Activated naive CD8-positive, alpha-beta T cell (primary cell): ENCODE measurements at regions not wholly inside any gene's neighbourhood (a gene's known extent, or its start where the extent isn't known, plus 50 kb on each side); places are given as distances from the start of the nearest gene placed in this dataset.

Experiments
- H3K27ac Mint-ChIP-seq: one replicate; pipeline ENCODE4 v1.8.0; 2021; ENCODE audit warnings: mixed read lengths
- H3K27me3 Mint-ChIP-seq: one replicate; pipeline ENCODE4 v1.8.0; 2021; ENCODE audit warnings: mixed read lengths
- H3K36me3 Mint-ChIP-seq: one replicate; pipeline ENCODE4 v1.8.0; 2021; ENCODE audit warnings: mixed read lengths
- H3K4me1 Mint-ChIP-seq: one replicate; pipeline ENCODE4 v1.8.0; 2021; ENCODE audit warnings: low read depth, mixed read lengths
- H3K4me3 Mint-ChIP-seq: one replicate; pipeline ENCODE4 v1.8.0; 2021; ENCODE audit warnings: mild to moderate bottlenecking, mixed read lengths
- H3K9me3 Mint-ChIP-seq: one replicate; pipeline ENCODE4 v1.8.0; 2021; ENCODE audit warnings: low read depth, mixed read lengths

GRCh38 chr3:72538070-72538745 is 310.0 kb downstream of the SHQ1 start:
- Mint-ChIP-seq H3K4me1 (peaks cover 12% of the 10 kb centered on the region), H3K27me3 (no peaks in the 10 kb centered on the region), H3K27ac (peak overlapping the region; percentile 0), H3K9me3 (no peaks in the 10 kb centered on the region), H3K4me3 (no peak overlapping the region), H3K36me3 (peaks cover 4% of the 10 kb centered on the region)

GRCh38 chr3:72537448-72537847 is 310.8 kb downstream of the SHQ1 start:
- H3K4me1 Mint-ChIP-seq = peaks cover 12% of the 10 kb centered on the region
- H3K27ac Mint-ChIP-seq = no peak overlapping the region
- peaks cover 4% of the 10 kb centered on the region for H3K36me3 Mint-ChIP-seq
- H3K4me3 Mint-ChIP-seq = no peak overlapping the region
- H3K27me3 Mint-ChIP-seq = no peaks in the 10 kb centered on the region
- H3K9me3 Mint-ChIP-seq = no peaks in the 10 kb centered on the region

DNA sequence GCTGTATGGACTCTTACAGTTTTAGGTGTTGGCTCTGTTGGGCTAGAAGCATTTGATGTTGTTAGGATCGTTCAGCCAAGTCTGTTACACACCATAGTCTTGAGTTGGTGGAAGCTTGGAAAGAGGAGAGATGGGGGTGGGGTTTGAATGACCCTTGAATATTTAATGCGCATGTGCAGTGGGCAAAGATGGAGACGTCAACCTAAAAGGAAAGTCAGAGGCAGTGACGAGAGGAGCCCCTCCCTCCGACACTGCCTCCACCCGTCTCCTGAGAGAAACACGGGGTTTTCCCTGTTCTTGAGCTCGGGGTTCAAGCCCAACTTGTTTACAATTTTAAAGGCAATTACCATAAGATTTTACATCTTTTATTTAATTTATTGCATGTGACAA is 311.4 kb downstream of the SHQ1 start:
- Mint-ChIP-seq H3K4me3 (no peak overlapping the region), H3K36me3 (peaks cover 4% of the 10 kb centered on the region), H3K9me3 (no peaks in the 10 kb centered on the region), H3K27me3 (no peaks in the 10 kb centered on the region), H3K27ac (no peak overlapping the region), H3K4me1 (peaks cover 12% of the 10 kb centered on the region)

- Mint-ChIP-seq H3K27ac (no peak overlapping the region), H3K9me3 (no peaks in the 10 kb centered on the region), H3K4me1 (peaks cover 12% of the 10 kb centered on the region), H3K27me3 (no peaks in the 10 kb centered on the region), H3K36me3 (peaks cover 4% of the 10 kb centered on the region), H3K4me3 (no peak overlapping the region)
These were observed 311.9 kb downstream of the SHQ1 start for GRCh38 chr3:72536206-72536877.

DNA sequence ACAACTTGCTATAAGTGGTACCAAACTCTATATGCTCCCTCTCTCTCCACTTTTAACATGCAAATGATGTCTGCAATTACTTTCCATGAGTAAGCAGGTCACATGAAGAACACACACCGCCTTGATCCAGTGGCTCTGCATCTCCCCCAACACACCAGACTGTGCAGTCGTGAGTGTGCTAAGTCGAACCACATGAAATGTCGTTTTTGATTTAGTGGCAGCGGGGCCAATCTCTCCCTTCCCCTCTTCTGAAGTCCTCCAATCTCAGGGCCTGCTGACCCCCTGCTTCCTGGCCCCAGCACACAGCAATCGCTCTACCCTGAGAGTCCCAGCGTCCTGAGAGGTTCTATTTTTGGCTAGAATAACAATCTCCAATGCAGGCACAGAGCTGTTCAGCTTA is 312.5 kb downstream of the SHQ1 start:
- Mint-ChIP-seq H3K27ac (no peak overlapping the region), H3K27me3 (no peaks in the 10 kb centered on the region), H3K4me1 (peaks cover 12% of the 10 kb centered on the region), H3K4me3 (no peak overlapping the region), H3K9me3 (no peaks in the 10 kb centered on the region), H3K36me3 (peaks cover 4% of the 10 kb centered on the region)

DNA sequence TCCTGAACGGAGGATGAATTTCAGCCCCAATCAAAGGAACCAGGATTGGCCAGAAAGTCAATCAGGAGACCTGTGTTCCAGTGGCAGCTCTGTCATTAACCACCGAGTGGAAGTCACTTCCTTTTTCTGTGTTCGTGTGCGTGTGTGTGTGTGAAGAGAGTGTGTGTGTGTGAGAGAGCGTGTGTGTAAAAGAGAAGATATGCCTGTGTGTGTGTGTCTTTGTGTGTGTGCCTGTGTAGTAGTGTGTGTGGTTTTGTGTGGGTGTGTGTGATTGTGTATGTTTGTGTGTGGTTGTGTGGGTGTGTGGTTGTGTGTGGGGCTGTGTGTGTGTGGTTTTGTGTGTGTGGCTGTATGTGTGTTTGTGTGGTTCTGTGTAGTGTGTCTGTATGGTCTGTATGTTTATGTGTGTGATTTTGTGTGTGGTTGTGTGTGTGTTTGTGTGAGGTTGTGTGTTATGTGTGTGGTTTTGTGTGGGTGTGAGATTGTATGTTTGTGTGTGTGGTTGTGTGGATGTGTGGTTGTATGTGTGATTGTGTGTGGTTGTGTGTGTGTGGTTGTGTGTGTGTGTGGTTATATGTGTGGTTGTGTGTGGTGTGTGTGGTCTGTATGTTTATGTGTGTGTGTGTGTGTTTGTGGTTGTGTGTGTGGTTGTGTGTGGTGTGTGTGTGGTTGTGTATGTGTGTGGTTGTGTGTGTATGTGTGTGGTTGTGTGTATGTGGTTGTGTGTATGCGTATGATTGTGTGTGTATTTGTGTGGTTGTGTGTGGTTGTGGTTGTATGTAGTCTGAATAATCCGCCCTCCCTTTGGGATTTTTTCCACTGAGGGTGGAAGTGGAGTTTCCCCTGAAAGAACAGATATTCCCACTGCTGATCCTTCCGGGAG is 314.4 kb downstream of the SHQ1 start:
- no peak overlapping the region for H3K4me3 Mint-ChIP-seq
- peaks cover 4% of the 10 kb centered on the region for H3K36me3 Mint-ChIP-seq
- peak overlapping the region; percentile 31 for H3K27ac Mint-ChIP-seq
- peaks cover 12% of the 10 kb centered on the region for H3K4me1 Mint-ChIP-seq
- no peaks in the 10 kb centered on the region for H3K27me3 Mint-ChIP-seq
- H3K9me3 Mint-ChIP-seq = no peaks in the 10 kb centered on the region

DNA sequence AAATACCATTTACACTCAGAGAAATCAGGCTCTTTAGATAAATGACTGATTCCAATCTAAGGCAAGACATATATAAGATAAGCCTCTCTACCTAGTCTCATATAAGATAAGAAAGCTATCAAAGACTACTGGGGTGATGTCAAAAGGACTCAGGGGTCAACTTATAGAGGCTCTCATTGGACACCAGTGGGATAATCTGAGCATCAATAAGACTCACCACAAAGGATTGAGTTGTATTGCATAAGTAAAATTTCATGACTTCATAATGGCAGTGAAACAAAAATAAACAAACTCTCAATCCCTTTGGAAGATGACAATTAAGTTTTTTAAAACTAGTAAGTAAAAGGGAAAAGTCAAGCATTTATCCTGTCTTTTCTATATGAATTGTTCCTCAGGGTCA is 317.8 kb downstream of the SHQ1 start:
- Mint-ChIP-seq H3K4me1 (peaks cover 3% of the 10 kb centered on the region), H3K27ac (no peak overlapping the region), H3K4me3 (no peak overlapping the region), H3K9me3 (no peaks in the 10 kb centered on the region), H3K27me3 (no peaks in the 10 kb centered on the region), H3K36me3 (peaks cover 4% of the 10 kb centered on the region)

GRCh38 chr3:72529081-72529480 is 319.2 kb downstream of the SHQ1 start:
- no peaks in the 10 kb centered on the region for H3K27me3 Mint-ChIP-seq
- no peak overlapping the region for H3K4me3 Mint-ChIP-seq
- H3K27ac Mint-ChIP-seq = no peak overlapping the region
- no peaks in the 10 kb centered on the region for H3K9me3 Mint-ChIP-seq
- H3K36me3 Mint-ChIP-seq = peaks cover 4% of the 10 kb centered on the region
- H3K4me1 Mint-ChIP-seq = peaks cover 3% of the 10 kb centered on the region

DNA sequence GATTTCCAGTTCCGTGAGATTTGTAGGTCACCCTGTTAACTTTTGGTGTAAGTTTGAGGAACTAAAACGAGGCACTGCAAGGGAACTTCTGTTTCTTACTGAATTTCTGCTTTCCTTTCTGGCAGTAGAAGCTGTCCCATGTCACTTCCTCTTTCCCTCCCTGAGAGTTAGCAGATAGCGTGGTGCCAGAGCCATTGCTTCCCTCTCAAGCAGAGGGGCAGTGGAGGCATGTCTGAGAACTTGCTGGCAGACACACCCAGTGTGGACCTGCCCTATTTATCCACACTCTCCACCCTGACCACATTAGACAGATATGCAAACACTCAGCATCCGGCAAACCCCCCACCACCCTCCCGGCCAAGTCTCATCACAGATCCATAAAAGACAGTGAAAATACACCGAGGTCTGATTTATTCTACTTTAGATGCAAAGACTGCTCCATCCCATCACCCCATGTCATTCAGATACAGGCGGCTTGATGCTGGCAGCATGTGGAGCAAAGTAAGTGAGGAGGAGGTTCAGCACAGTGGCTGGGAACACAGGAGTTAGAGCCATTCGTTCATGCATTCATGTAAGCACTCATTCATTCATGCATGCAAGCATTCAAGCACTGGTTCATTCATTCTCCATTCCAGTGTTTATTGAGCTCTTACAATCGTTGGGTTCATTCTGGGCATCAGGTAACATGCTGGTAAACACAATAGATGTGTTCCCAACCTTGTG is 324.7 kb downstream of the SHQ1 start:
- no peaks in the 10 kb centered on the region for H3K9me3 Mint-ChIP-seq
- H3K27ac Mint-ChIP-seq = no peak overlapping the region
- peaks cover 28% of the 10 kb centered on the region for H3K4me1 Mint-ChIP-seq
- H3K27me3 Mint-ChIP-seq = no peaks in the 10 kb centered on the region
- no peak overlapping the region for H3K4me3 Mint-ChIP-seq
- H3K36me3 Mint-ChIP-seq = no peaks in the 10 kb centered on the region

GRCh38 chr3:72520690-72521308 is 327.4 kb downstream of the SHQ1 start:
- peak overlapping the region; percentile 84 for H3K27ac Mint-ChIP-seq
- H3K36me3 Mint-ChIP-seq = no peaks in the 10 kb centered on the region
- H3K4me1 Mint-ChIP-seq = peaks cover 28% of the 10 kb centered on the region
- no peaks in the 10 kb centered on the region for H3K9me3 Mint-ChIP-seq
- H3K27me3 Mint-ChIP-seq = no peaks in the 10 kb centered on the region
- no peak overlapping the region for H3K4me3 Mint-ChIP-seq

GRCh38 chr3:72519946-72520604 is 328.2 kb downstream of the SHQ1 start:
- peak overlapping the region; percentile 84 for H3K27ac Mint-ChIP-seq
- no peaks in the 10 kb centered on the region for H3K36me3 Mint-ChIP-seq
- H3K4me3 Mint-ChIP-seq = no peak overlapping the region
- no peaks in the 10 kb centered on the region for H3K9me3 Mint-ChIP-seq
- no peaks in the 10 kb centered on the region for H3K27me3 Mint-ChIP-seq
- peaks cover 28% of the 10 kb centered on the region for H3K4me1 Mint-ChIP-seq

DNA sequence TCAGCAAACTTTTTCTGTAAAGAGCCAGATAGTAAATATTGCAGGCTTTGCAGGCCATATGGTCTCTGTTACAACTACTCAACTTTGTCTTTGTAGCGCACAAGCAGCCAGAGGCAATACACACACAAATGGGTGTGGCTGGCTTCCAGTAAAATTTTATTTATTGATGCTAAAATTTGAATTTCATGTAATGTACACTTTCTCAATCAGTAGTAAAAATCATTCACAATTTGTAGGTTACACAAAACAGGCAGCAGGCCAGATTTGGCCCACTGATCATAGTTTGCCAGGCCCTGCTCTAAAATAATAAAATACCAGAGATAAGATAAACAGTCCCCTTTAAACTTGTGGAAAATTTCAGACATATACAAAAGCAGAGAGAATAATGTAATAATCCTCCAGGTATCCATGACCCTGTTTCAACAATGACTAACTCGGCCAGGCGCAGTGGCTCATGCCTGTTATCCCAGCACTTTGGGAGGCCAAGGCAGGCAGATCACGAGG is 330.3 kb downstream of the SHQ1 start:
- Mint-ChIP-seq H3K27ac (no peak overlapping the region), H3K4me1 (peaks cover 17% of the 10 kb centered on the region), H3K27me3 (no peaks in the 10 kb centered on the region), H3K36me3 (no peaks in the 10 kb centered on the region), H3K4me3 (no peak overlapping the region), H3K9me3 (no peaks in the 10 kb centered on the region)

- H3K36me3 Mint-ChIP-seq = no peaks in the 10 kb centered on the region
- peaks cover 16% of the 10 kb centered on the region for H3K4me1 Mint-ChIP-seq
- no peaks in the 10 kb centered on the region for H3K9me3 Mint-ChIP-seq
- no peaks in the 10 kb centered on the region for H3K27me3 Mint-ChIP-seq
- no peak overlapping the region for H3K27ac Mint-ChIP-seq
- no peak overlapping the region for H3K4me3 Mint-ChIP-seq
These were observed 330.9 kb downstream of the SHQ1 start for GRCh38 chr3:72517336-72517735.

DNA sequence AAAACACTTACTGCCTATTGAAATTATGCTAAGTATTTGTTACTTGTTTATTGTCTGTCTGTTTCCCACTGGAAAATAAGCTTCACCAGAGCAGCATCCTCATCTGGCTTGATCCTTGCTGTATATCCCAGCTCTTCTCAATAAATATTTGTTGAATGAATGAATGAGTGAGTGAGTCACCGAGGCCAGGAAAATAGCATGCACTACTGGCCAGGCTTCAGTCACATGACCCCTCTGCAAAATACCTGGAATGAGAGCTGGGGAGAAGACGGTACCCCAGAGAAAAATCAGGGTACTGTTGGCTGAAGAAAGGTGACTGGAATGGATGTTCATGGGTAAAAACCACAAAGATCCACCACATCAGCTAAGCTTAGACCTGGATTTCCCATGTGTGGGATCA is 331.9 kb downstream of the SHQ1 start:
- no peaks in the 10 kb centered on the region for H3K9me3 Mint-ChIP-seq
- peaks cover 12% of the 10 kb centered on the region for H3K4me1 Mint-ChIP-seq
- no peak overlapping the region for H3K4me3 Mint-ChIP-seq
- H3K36me3 Mint-ChIP-seq = no peaks in the 10 kb centered on the region
- no peak overlapping the region for H3K27ac Mint-ChIP-seq
- no peaks in the 10 kb centered on the region for H3K27me3 Mint-ChIP-seq
